Spleen (tissue), 11 donors: ENCODE measurements at regions not wholly inside any gene's neighbourhood (a gene's known extent, or its start where the extent isn't known, plus 50 kb on each side); places are given as distances from the start of the nearest gene placed in this dataset.

Experiments
- DNase-seq: peaks from one replicate; pipeline ENCODE4 v3.0.0-alpha.2; 2020
- H3K27ac ChIP-seq, 8 donors: fragments of 200-600 bp; sonication (generic) in 7 of 8; 1 replicate in 4 of 8; 2 replicates in 4 of 8; pipeline versions ENCODE4 v1.5.0 to v1.8.0; 2016 to 2021; ENCODE audit warnings: inconsistent platforms in 4 of 8, mild to moderate bottlenecking in 4 of 8, moderate library complexity in 1 of 8
- H3K27me3 ChIP-seq, 7 donors: fragments of 200-600 bp; sonication (generic) in 6 of 7; replicated peaks in 1 of 7; 1 replicate in 4 of 7; 2 replicates in 3 of 7; pipeline versions ENCODE4 v1.5.0 to v1.8.0; 2016 to 2021; ENCODE audit warnings: inconsistent platforms in 3 of 7, mild to moderate bottlenecking in 1 of 7
- H3K36me3 ChIP-seq, 6 donors: fragments of 200-600 bp; sonication (generic) in 5 of 6; 1 replicate in 4 of 6; 2 replicates in 2 of 6; pipeline versions ENCODE4 v1.5.0 to v1.8.0; 2016 to 2021; ENCODE audit warnings: inconsistent platforms in 2 of 6
- H3K4me1 ChIP-seq, 6 donors: fragments of 200-600 bp; sonication (generic) in 5 of 6; 1 replicate in 3 of 6; 2 replicates in 3 of 6; pipeline versions ENCODE4 v1.5.0 to v1.8.0; 2016 to 2021; ENCODE audit warnings: inconsistent platforms in 3 of 6
- H3K4me3 ChIP-seq, 8 donors: fragments of 200-600 bp; sonication (generic) in 7 of 8; 1 replicate in 4 of 8; 2 replicates in 4 of 8; pipeline versions ENCODE4 v1.5.0 to v1.8.0; 2016 to 2021; ENCODE audit warnings: inconsistent platforms in 4 of 8, mild to moderate bottlenecking in 4 of 8, moderate library complexity in 2 of 8
- H3K9me3 ChIP-seq, 8 donors: fragments of 200-600 bp; sonication (generic) in 7 of 8; 1 replicate in 4 of 8; 2 replicates in 4 of 8; pipeline versions ENCODE4 v1.5.0 to v1.8.0; 2016 to 2021; ENCODE audit warnings: inconsistent platforms in 4 of 8
- CTCF ChIP-seq, 11 experiments: fragments of 200-600 bp in 7 of 11; fragments of 450-650 bp in 4 of 11; sonication (generic) in 4 of 11; IDR thresholded peaks in 8 of 11; conservative IDR thresholded peaks in 3 of 11; 1 replicate in 7 of 11; 2 replicates in 4 of 11; pipeline versions ENCODE4 v1.4.0 to v1.8.0; 2016 to 2021; ENCODE audit warnings: antibody characterized with exemption in 11 of 11, inconsistent platforms in 4 of 11, mild to moderate bottlenecking in 1 of 11
- POLR2A ChIP-seq, 3 donors: fragments of 450-650 bp; IDR thresholded peaks; one replicate each; pipeline ENCODE4 v1.5.1; 2017; ENCODE audit warnings: antibody characterized with exemption in 3 of 3, mild to moderate bottlenecking in 1 of 3
- POLR2AphosphoS5 ChIP-seq, 3 donors: sonication (generic); formaldehyde crosslinking; IDR thresholded peaks; one replicate each; pipeline ENCODE4 v1.5.1; 2017; ENCODE audit warnings: antibody characterized with exemption in 3 of 3
- WGBS, 5 donors: extraction: QIAGEN DNeasy Blood & Tissue Kit in 3 of 5; methylation state at CpG; one replicate each; pipeline versions ENCODE4 v1.1.5 to v1.1.7; 2013 to 2018; 5-methylcytosine and 5-hydroxymethylcytosine counted together
- intact Hi-C: fragments of 100-400 bp; cut with DNase I; formaldehyde crosslinking; loops from one replicate; pipeline ENCODE4 v1.15.0; 2023; ENCODE audit warnings: low total_unique reads
- donor health status: healthy with polysubstance abuse.
- donor health status: DM: no; HTN: no; CAD: no; lungs with moderate emphysema.
- donor health status: DM: no; HTN: no; CAD: no.
- donor health status: Bipolar disorder and iron deficiency.
- donor health status: healthy.
- donor health status: DM: no; HTN: no; CAD: no.
- donor health status: DM: yes; HTN: yes; CAD: no.

DNA sequence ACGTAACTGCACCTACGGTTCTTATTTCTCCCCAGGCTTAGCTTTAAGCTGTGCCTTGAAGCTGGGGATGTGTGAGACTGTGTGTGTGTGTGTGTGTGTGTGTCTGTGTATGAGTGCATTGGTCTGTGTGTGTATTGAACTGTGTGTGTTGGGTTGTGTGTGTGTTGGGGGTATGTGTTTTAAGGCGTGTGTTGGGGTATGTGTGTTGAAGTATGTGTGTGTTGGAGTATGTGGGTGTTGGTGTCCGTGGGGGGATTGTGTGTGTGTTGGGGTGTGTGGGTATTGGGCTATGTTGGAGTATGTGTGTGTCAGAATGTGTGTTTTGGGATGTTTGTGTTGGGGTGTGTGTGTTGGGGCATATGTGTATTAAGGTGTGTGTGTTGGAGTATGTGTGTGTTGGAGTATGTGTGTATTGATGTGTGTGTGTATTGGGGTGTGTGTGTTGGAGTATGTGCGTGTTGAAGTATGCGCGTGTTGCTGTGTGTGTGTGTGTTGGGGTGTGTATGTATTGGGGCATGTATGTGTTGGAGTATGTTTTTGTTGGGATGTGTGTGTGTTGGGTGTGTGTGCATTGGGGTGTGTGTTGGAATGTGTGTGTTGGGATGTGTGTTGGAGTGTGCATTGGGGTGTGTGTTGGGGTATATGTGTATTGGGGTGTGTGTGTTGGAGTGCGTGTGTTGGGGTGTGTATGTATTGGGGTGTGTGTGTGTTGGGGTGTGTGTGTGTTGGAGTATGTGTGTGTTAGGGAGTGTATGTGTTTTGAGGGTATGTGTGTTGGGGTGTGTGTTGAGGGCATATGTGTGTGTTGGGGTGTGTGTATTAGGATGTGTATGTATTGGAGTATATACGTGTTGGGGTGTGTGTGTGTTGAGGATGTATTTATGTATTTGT, 76.4 kb downstream of the LSM3 start:
- intact Hi-C loops = no loop called here
- H3K4me1 ChIP-seq = peaks cover 0 to 5% (median 0%) of the 10 kb centered on the region in 6 donors
- peak in 1 of 11 experiments; percentile 13 for TF ChIP-seq CTCF (IDR thresholded peaks at IDR 0.05 in 8 of 11, conservative IDR thresholded peaks at IDR 0.05 in 3 of 11)
- no peak for TF ChIP-seq POLR2A (IDR thresholded peaks at IDR 0.05)
- TF ChIP-seq POLR2AphosphoS5 (IDR thresholded peaks at IDR 0.05) = no peak

GRCh38 chr3:14256046-14256445, 77.4 kb downstream of the LSM3 start:
- no peak for DNase-seq
- Histone ChIP-seq H3K4me3 (no peak overlapping the region), H3K27ac (no peak overlapping the region), H3K27me3 (no peaks in the 10 kb centered on the region), H3K4me1 (peaks cover 0 to 12% (median 4%) of the 10 kb centered on the region in 6 donors), H3K36me3 (no peaks in the 10 kb centered on the region), H3K9me3 (no peaks in the 10 kb centered on the region)
- intact Hi-C loops = no loop called here
- TF ChIP-seq CTCF (IDR thresholded peaks at IDR 0.05 in 8 of 11, conservative IDR thresholded peaks at IDR 0.05 in 3 of 11) (no peak), POLR2AphosphoS5 (IDR thresholded peaks at IDR 0.05) (no peak), POLR2A (IDR thresholded peaks at IDR 0.05) (no peak)
- WGBS, 5 donors = 71 to 94% (median 76%) methylated on average over 2 of the region's 2 CpGs

More for the DNA sequence above, 76.4 kb downstream of the LSM3 start:
- Histone ChIP-seq H3K27me3 (no peaks in the 10 kb centered on the region), H3K9me3 (no peaks in the 10 kb centered on the region), H3K4me3 (no peak overlapping the region), H3K36me3 (no peaks in the 10 kb centered on the region), H3K27ac (no peak overlapping the region)
- no peak for DNase-seq
- 88 to 97% (median 94%) methylated on average over 8 to 9 of the region's 9 CpGs for WGBS, 5 donors

DNA sequence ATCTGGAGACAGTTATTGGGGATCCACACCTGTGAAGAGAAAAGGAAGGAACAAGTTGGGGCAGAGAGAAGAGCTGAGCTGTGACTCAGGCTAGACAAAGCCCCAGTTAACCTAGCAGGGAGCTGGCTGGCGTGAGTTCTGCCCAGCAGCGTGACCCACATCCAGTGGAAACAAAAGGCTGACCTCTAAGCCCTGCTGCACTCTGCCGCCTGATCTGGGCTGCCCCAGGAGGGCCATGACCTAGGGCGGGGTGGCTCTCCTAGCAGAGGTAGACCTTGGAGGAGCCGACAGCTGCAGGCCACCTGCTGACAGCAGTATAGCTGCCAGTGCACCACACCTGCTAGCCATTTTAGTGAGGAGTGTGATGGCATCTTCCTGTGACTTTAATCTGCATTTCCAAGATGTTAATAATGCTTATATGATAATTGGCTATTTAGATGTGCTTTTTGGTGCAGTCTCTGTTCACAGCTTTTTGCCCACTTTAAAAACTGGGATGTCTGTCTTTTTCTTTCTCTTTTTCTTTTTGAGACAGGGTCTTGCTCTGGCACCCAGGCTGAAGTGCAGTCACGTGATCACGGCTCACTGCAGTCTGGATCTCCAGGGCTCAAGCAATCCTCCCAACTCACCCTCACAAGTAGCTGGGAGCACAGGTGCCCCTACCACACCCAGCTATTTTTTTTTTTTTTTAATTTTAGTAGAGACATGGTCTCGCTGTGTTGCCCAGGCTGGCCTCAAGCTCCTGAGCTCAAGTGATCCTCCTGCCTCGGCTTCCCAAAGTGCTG, 78.1 kb downstream of the LSM3 start:
- Histone ChIP-seq H3K27ac (peak overlapping the region in 1 of 8 donors; percentile 1), H3K36me3 (no peaks in the 10 kb centered on the region), H3K27me3 (no peaks in the 10 kb centered on the region), H3K4me3 (no peak overlapping the region), H3K9me3 (no peaks in the 10 kb centered on the region), H3K4me1 (peaks cover 0 to 19% (median 10%) of the 10 kb centered on the region in 6 donors)
- WGBS, 5 donors = 69 to 76% (median 74%) methylated on average over 9 of the region's 9 CpGs
- DNase-seq = no peak
- intact Hi-C loops = no loop called here
- TF ChIP-seq POLR2AphosphoS5 (IDR thresholded peaks at IDR 0.05) (peak in 2 of 3 donors; percentile 38 to 43), POLR2A (IDR thresholded peaks at IDR 0.05) (no peak), CTCF (IDR thresholded peaks at IDR 0.05 in 8 of 11, conservative IDR thresholded peaks at IDR 0.05 in 3 of 11) (no peak)
